ENCODE measurements at regions not wholly inside any gene's neighbourhood (a gene's known extent, or its start where the extent isn't known, plus 50 kb on each side); places are given as distances from the start of the nearest gene placed in this dataset.

DNA sequence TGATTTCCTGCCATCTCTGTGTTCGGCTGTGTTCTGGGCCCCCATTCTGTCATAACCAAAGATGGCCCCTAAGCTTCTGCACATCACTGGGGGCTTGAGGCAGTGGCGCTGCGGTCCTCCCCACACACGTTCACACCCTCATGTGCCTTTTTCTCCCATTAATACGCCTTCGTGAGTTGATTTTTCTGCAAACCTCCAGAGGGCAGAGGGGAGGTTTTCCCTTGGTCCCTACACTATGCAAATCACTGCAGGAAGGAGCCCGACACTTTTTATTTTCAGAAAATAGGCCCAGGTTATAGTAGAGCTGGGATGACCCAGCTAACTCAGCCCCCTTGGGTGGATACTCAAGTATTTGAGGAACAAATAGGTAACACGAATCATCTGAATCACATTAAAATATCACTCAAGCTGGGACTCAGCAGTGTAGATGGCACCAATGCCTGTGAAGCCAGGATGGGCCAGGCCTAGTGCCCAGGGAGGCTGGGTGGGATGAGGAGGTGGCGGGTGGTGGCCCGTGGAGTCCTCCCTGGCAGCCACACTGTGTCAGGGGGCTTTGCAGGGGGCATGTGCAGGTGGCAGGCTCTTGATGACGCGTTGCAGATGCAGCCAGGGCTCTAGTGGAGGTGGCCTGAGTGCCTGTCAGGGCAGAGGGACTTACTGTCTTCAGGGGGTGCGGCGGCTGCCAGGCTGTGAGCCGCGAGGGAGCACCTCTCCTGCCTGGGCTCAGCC lies 234.3 kb downstream of the TEX29 start:
- Histone ChIP-seq H3K79me2 (ENCODE audit: insufficient read depth, low read length) (no peaks in the 10 kb centered on the region), H3K4me1 (ENCODE audit: insufficient read depth, low read length) (no peaks in the 10 kb centered on the region), H4K20me1 (ENCODE audit: insufficient read depth, low read length) (no peaks in the 10 kb centered on the region), H3K9me3 (ENCODE audit: low read depth, low read length) (no peaks in the 10 kb centered on the region), H3K4me2 (ENCODE audit: insufficient read depth, low read length) (no peak overlapping the region), H3K27me3 (ENCODE audit: insufficient read depth, low read length) (no peaks in the 10 kb centered on the region), H3K36me3 (ENCODE audit: insufficient read depth, low read length) (no peaks in the 10 kb centered on the region), H3K4me3 (ENCODE audit: insufficient read depth, low read length) (no peak overlapping the region), H2AFZ (ENCODE audit: low read length) (no peak overlapping the region), H3K27ac (ENCODE audit: low read depth, low read length) (no peak overlapping the region)
- no peak for DNase-seq (ENCODE audit: insufficient read length, low spot score, missing footprints)
- TF ChIP-seq, protein P1, sequence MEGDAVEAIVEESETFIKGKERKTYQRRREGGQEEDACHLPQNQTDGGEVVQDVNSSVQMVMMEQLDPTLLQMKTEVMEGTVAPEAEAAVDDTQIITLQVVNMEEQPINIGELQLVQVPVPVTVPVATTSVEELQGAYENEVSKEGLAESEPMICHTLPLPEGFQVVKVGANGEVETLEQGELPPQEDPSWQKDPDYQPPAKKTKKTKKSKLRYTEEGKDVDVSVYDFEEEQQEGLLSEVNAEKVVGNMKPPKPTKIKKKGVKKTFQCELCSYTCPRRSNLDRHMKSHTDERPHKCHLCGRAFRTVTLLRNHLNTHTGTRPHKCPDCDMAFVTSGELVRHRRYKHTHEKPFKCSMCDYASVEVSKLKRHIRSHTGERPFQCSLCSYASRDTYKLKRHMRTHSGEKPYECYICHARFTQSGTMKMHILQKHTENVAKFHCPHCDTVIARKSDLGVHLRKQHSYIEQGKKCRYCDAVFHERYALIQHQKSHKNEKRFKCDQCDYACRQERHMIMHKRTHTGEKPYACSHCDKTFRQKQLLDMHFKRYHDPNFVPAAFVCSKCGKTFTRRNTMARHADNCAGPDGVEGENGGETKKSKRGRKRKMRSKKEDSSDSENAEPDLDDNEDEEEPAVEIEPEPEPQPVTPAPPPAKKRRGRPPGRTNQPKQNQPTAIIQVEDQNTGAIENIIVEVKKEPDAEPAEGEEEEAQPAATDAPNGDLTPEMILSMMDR (IDR thresholded peaks at IDR 0.05; ENCODE audit: extremely low read depth, low read depth, low read length), result no peak

DNA sequence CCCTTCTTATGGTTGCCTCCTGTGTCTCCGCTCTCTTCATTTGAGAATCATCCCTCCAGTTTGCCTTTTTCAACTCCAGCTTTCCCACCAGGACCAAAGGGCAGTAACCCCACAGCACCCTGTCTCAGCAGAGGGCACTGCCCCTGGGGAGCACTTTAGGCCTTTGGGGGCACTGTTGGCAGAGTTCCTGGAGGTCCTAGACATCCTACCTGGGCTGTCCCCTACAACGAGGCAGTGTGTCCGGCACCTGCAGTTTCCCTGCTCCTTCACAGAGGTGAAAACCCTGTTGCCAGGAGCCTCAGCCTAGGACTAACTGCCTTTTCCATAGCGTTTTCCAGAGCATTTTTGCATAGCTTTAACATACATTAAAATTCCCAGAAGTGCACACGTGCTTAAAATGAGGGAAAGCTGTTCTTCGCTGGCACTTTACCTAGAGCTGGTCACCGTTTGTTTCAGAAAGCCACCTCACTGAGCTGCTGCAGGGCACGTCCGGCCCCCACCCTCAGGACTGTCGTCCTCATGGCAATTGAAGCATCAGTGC lies 234.9 kb downstream of the TEX29 start:
- H2AFZ ChIP-seq (ENCODE audit: low read length), result no peak overlapping the region
- H3K9me3 ChIP-seq (ENCODE audit: low read depth, low read length), result no peaks in the 10 kb centered on the region
- no peak overlapping the region for H3K27ac ChIP-seq (ENCODE audit: low read depth, low read length)

DNA sequence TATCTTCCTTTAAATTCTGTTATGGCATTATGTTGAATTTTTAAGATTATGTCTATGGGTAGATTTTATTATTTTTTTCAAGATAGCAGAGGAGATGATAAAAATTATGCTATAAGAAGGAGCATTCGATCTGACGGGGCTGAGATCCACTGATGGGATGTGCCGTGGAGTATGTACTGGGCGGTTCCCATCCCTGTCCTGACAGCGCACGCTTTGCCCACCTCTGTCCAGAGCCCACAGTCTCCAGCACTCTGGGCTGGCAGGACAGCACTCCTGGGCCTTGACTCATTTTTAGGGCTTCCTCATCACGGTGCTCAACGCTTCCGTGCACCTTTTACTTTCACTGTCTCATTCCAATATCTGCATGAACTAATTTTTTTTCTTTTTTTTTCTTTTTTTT lies 235.5 kb downstream of the TEX29 start:
- Histone ChIP-seq H3K9me3 (ENCODE audit: low read depth, low read length) (no peaks in the 10 kb centered on the region), H3K27me3 (ENCODE audit: insufficient read depth, low read length) (no peaks in the 10 kb centered on the region), H3K4me3 (ENCODE audit: insufficient read depth, low read length) (no peak overlapping the region), H3K27ac (ENCODE audit: low read depth, low read length) (no peak overlapping the region), H4K20me1 (ENCODE audit: insufficient read depth, low read length) (no peaks in the 10 kb centered on the region), H3K4me1 (ENCODE audit: insufficient read depth, low read length) (no peaks in the 10 kb centered on the region), H2AFZ (ENCODE audit: low read length) (no peak overlapping the region), H3K36me3 (ENCODE audit: insufficient read depth, low read length) (no peaks in the 10 kb centered on the region), H3K79me2 (ENCODE audit: insufficient read depth, low read length) (no peaks in the 10 kb centered on the region), H3K4me2 (ENCODE audit: insufficient read depth, low read length) (no peak overlapping the region)
- no peak for DNase-seq (ENCODE audit: insufficient read length, low spot score, missing footprints)
- TF ChIP-seq, protein P1 (IDR thresholded peaks at IDR 0.05; ENCODE audit: extremely low read depth, low read depth, low read length), result no peak

More for the DNA sequence above, 234.9 kb downstream of the TEX29 start:
- Histone ChIP-seq H4K20me1 (ENCODE audit: insufficient read depth, low read length) (no peaks in the 10 kb centered on the region), H3K36me3 (ENCODE audit: insufficient read depth, low read length) (no peaks in the 10 kb centered on the region), H3K4me1 (ENCODE audit: insufficient read depth, low read length) (no peaks in the 10 kb centered on the region), H3K4me2 (ENCODE audit: insufficient read depth, low read length) (no peak overlapping the region), H3K4me3 (ENCODE audit: insufficient read depth, low read length) (no peak overlapping the region), H3K79me2 (ENCODE audit: insufficient read depth, low read length) (no peaks in the 10 kb centered on the region), H3K27me3 (ENCODE audit: insufficient read depth, low read length) (no peaks in the 10 kb centered on the region)
- DNase-seq (ENCODE audit: insufficient read length, low spot score, missing footprints), result no peak
- TF ChIP-seq, protein P1 (IDR thresholded peaks at IDR 0.05; ENCODE audit: extremely low read depth, low read depth, low read length), result no peak

DNA sequence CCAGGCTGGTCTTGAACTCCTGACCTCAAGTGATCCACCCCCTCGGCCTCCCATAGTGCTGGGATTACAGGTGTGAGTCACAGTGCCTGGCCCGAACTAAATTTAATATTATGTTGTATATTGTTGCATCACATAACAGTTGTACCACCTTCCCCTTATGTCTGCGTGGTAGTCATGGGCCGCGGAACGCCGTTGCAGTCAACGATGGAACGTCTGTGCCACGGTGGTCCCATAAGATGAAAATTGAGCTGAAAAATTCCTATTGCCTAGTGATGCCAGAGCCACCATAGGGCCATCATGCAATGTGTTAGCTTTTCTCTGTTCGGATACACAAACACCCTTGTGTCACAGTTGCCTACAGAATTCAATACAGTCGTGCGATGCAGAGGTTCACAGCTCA lies 236.1 kb downstream of the TEX29 start:
- no peak overlapping the region for H3K4me3 ChIP-seq (ENCODE audit: insufficient read depth, low read length)
- no peak overlapping the region for H3K27ac ChIP-seq (ENCODE audit: low read depth, low read length)
- TF ChIP-seq, protein P1 (IDR thresholded peaks at IDR 0.05; ENCODE audit: extremely low read depth, low read depth, low read length), result no peak
- H3K36me3 ChIP-seq (ENCODE audit: insufficient read depth, low read length), result no peaks in the 10 kb centered on the region
- no peak for DNase-seq (ENCODE audit: insufficient read length, low spot score, missing footprints)
- no peaks in the 10 kb centered on the region for H3K9me3 ChIP-seq (ENCODE audit: low read depth, low read length)
- H3K79me2 ChIP-seq (ENCODE audit: insufficient read depth, low read length), result no peaks in the 10 kb centered on the region
- no peaks in the 10 kb centered on the region for H3K27me3 ChIP-seq (ENCODE audit: insufficient read depth, low read length)
- H4K20me1 ChIP-seq (ENCODE audit: insufficient read depth, low read length), result no peaks in the 10 kb centered on the region
- no peak overlapping the region for H3K4me2 ChIP-seq (ENCODE audit: insufficient read depth, low read length)
- H3K4me1 ChIP-seq (ENCODE audit: insufficient read depth, low read length), result no peaks in the 10 kb centered on the region
- H2AFZ ChIP-seq (ENCODE audit: low read length), result no peak overlapping the region
